OCI-LY1 (cell line): ENCODE measurements at regions not wholly inside any gene's neighbourhood (a gene's known extent, or its start where the extent isn't known, plus 50 kb on each side); places are given as distances from the start of the nearest gene placed in this dataset.

Experiments
- CTCF ChIP-seq: fragments of 200-600 bp; sonication (generic), shearing (Covaris generic); IDR thresholded peaks from 2 replicates; pipeline ENCODE4 v1.5.1; 2017; ENCODE audit warnings: mild to moderate bottlenecking, antibody characterized with exemption, low read length, moderate library complexity, mixed read lengths
- EZH2 ChIP-seq: fragments of 200-600 bp; sonication (generic), shearing (Covaris generic); IDR thresholded peaks from 2 replicates; pipeline ENCODE4 v1.8.0; 2017; ENCODE audit warnings: borderline replicate concordance, mixed run types, mild to moderate bottlenecking, antibody characterized with exemption, low read length, moderate library complexity, mixed read lengths

DNA sequence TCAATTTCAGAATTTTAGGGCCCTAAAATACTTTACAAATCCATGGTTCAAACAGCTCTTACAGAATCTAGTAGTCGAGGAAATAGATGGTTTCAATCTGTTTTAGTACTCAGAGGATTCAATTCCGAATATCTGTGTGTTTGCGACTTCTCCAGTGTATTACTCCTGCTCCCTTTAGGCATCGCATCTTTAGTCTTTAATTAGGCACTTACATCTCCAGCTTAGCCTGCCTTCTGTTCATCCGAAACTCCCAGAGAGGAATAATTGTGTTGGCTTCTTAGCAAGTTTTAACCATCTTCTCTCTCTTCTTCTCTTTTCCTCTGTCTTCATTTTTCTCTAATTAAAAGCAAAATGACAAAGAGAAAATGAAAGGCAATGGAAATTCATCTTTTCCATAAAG, 1901.3 kb upstream of the TENM3 start:
- no peak for TF ChIP-seq CTCF
- TF ChIP-seq EZH2 = no peak
